22Rv1 (cell line): ENCODE measurements at regions not wholly inside any gene's neighbourhood (a gene's known extent, or its start where the extent isn't known, plus 50 kb on each side); places are given as distances from the start of the nearest gene placed in this dataset.

ENCODE experiments used
- ZFX ChIP-seq: fragments of 450-650 bp; IDR thresholded peaks from 2 replicates; pipeline ENCODE4 v1.6.1; 2017; ENCODE audit warnings: antibody characterized with exemption, borderline replicate concordance
- TF ChIP-seq, protein P1 (sequence below): fragments of 450-650 bp; IDR thresholded peaks from 2 replicates; pipeline ENCODE4 v1.5.1; 2017; ENCODE audit warnings: mild to moderate bottlenecking

GRCh38 chr2:181821049-181821448, 70.5 kb upstream of the ITPRID2 start:
- TF ChIP-seq, protein P1, sequence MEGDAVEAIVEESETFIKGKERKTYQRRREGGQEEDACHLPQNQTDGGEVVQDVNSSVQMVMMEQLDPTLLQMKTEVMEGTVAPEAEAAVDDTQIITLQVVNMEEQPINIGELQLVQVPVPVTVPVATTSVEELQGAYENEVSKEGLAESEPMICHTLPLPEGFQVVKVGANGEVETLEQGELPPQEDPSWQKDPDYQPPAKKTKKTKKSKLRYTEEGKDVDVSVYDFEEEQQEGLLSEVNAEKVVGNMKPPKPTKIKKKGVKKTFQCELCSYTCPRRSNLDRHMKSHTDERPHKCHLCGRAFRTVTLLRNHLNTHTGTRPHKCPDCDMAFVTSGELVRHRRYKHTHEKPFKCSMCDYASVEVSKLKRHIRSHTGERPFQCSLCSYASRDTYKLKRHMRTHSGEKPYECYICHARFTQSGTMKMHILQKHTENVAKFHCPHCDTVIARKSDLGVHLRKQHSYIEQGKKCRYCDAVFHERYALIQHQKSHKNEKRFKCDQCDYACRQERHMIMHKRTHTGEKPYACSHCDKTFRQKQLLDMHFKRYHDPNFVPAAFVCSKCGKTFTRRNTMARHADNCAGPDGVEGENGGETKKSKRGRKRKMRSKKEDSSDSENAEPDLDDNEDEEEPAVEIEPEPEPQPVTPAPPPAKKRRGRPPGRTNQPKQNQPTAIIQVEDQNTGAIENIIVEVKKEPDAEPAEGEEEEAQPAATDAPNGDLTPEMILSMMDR, result no peak
- no peak for TF ChIP-seq ZFX
